Neural cell (in vitro differentiated cells): ENCODE measurements at regions not wholly inside any gene's neighbourhood (a gene's known extent, or its start where the extent isn't known, plus 50 kb on each side); places are given as distances from the start of the nearest gene placed in this dataset.

Source experiments
- EP300 ChIP-seq: fragments of 450-650 bp; conservative IDR thresholded peaks from 2 replicates; pipeline ENCODE4 v1.6.1; 2014; ENCODE audit warnings: antibody characterized with exemption, mild to moderate bottlenecking, moderate library complexity; ENCODE audit not compliant: poor library complexity, severe bottlenecking
- EZH2 ChIP-seq: fragments of 200-600, 300-800 bp; shearing (Covaris generic), sonication (generic); IDR thresholded peaks from 2 replicates; pipeline ENCODE4 v1.6.1; 2014; ENCODE audit warnings: antibody characterized with exemption, low read length, borderline replicate concordance, mild to moderate bottlenecking; ENCODE audit not compliant: insufficient read depth, poor library complexity, severe bottlenecking
- POLR2AphosphoS5 ChIP-seq: IDR thresholded peaks from 2 replicates; pipeline ENCODE4 v1.6.1; 2012
- RAD21 ChIP-seq: fragments of 450-650 bp; conservative IDR thresholded peaks from 2 replicates; pipeline ENCODE4 v1.6.1; 2014; ENCODE audit warnings: antibody characterized with exemption, mild to moderate bottlenecking, moderate library complexity
- TF ChIP-seq, protein P1 (sequence below): fragments of 450-650 bp; IDR thresholded peaks from 2 replicates; pipeline ENCODE4 v1.5.1; 2014; ENCODE audit warnings: antibody characterized with exemption, mild to moderate bottlenecking, moderate library complexity; ENCODE audit not compliant: poor library complexity, severe bottlenecking
- TF ChIP-seq, protein P2 (sequence below): IDR thresholded peaks from 2 replicates; pipeline ENCODE4 v1.6.1; 2012; ENCODE audit warnings: borderline replicate concordance

DNA sequence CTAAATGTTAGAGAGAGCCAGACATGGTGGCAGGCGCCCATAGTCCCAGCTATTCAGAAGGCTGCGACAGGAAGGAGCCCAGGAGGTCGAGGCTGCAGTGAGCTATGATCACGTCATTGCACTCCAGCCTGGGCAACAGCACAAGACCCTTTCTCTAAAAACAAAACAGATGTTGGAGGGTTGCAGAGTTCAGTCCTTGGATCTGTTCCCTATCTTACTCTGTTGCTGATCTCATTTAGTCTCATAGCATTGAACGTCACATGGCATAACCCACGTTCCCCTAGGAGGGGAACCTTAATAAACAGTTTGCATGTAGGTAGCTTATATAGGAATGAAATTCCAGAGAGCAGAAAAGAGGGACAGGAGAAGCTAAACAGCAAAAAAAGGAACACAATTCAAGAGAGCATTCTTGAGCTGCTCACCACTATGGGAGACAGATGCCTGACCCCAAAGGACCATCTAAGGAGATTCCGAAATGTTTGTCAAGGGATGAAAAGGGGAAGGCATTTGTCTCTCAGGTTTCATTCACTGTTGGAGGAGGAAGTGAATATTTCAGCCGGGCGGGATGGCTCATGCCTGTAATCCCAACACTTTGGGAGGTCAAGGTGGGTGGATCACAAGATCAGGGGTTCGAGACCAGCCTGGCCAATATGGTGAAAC is 54.6 kb upstream of the PIM1 start:
- no peak for TF ChIP-seq RAD21
- TF ChIP-seq, protein P1, sequence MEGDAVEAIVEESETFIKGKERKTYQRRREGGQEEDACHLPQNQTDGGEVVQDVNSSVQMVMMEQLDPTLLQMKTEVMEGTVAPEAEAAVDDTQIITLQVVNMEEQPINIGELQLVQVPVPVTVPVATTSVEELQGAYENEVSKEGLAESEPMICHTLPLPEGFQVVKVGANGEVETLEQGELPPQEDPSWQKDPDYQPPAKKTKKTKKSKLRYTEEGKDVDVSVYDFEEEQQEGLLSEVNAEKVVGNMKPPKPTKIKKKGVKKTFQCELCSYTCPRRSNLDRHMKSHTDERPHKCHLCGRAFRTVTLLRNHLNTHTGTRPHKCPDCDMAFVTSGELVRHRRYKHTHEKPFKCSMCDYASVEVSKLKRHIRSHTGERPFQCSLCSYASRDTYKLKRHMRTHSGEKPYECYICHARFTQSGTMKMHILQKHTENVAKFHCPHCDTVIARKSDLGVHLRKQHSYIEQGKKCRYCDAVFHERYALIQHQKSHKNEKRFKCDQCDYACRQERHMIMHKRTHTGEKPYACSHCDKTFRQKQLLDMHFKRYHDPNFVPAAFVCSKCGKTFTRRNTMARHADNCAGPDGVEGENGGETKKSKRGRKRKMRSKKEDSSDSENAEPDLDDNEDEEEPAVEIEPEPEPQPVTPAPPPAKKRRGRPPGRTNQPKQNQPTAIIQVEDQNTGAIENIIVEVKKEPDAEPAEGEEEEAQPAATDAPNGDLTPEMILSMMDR: no peak
- TF ChIP-seq POLR2AphosphoS5: no peak
- TF ChIP-seq, protein P2, sequence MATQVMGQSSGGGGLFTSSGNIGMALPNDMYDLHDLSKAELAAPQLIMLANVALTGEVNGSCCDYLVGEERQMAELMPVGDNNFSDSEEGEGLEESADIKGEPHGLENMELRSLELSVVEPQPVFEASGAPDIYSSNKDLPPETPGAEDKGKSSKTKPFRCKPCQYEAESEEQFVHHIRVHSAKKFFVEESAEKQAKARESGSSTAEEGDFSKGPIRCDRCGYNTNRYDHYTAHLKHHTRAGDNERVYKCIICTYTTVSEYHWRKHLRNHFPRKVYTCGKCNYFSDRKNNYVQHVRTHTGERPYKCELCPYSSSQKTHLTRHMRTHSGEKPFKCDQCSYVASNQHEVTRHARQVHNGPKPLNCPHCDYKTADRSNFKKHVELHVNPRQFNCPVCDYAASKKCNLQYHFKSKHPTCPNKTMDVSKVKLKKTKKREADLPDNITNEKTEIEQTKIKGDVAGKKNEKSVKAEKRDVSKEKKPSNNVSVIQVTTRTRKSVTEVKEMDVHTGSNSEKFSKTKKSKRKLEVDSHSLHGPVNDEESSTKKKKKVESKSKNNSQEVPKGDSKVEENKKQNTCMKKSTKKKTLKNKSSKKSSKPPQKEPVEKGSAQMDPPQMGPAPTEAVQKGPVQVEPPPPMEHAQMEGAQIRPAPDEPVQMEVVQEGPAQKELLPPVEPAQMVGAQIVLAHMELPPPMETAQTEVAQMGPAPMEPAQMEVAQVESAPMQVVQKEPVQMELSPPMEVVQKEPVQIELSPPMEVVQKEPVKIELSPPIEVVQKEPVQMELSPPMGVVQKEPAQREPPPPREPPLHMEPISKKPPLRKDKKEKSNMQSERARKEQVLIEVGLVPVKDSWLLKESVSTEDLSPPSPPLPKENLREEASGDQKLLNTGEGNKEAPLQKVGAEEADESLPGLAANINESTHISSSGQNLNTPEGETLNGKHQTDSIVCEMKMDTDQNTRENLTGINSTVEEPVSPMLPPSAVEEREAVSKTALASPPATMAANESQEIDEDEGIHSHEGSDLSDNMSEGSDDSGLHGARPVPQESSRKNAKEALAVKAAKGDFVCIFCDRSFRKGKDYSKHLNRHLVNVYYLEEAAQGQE: no peak
- TF ChIP-seq EZH2: no peak
- no peak for TF ChIP-seq EP300
